Activated CD8-positive, alpha-beta memory T cell treated with anti-CD3 and anti-CD28 coated beads for 24 hours (primary cell): ENCODE measurements at regions not wholly inside any gene's neighbourhood (a gene's known extent, or its start where the extent isn't known, plus 50 kb on each side); places are given as distances from the start of the nearest gene placed in this dataset.
"Not testable (repeated sequence)": the region's sequence is repeated elsewhere in the genome, so short reads cannot be mapped to it uniquely, and the experiment has no call there.

Source experiments
- DNase-seq: peaks from one replicate; pipeline ENCODE4 v3.0.0-alpha.2; 2020

DNA sequence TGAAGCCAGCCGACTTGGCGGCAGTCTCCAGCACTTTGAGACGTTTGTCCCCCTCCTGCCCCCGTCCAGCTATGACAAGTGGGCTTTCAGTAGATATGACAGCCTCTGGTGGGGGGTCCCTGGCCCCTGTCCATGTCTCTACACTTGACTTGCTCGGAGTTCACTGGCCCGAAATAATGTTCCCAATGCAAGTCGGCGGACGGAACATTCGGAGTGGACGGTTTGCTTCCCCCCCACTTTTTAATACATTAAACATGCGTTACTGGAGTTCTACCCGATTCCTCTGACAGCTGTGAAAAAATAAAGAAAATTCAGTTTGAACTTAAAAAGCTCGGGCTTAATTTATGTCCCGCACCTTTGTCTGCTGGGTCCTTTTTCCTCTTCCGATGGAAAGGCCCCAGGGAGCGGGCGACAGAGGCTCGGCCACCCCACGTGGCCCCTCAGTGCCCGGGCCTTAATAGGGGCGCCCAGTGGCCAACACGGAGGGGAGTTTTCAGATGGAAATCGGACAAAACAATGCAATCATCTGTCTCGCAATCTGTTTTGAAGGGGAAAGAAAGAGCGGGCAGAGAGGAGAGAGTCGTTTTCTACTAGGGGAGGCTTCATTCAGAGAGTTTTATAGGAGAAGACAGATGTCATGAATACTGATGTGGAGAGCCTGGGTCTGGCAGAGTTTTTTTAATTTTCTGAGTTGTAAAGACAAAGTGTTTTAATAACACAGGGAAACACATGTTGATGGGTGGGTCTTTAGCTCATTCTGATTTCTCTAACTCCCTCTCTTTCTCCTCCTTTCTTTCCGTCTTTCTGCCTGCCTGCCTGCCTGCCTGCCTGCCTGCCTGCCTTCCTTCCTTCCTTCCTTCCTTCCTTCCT, 50.2 kb downstream of the SMIM38 start:
- no peak for DNase-seq

DNA sequence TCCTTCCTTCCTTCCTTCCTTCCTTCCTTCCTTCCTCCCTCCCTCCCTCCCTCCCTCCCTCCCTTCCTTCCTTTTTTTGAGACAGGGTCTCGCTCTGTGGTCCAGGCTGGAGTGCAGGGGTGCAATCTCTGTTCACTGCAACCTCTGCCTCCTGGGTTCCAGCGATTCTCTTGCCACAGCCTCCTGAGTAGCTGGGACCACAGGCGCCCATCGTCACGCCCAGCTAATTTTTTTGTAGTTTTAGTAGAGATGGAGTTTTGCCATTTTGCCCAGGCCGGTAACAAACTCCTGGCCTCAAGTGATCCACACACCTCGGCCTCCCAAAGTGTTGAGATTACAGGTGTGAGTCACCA, 50.9 kb downstream of the SMIM38 start:
- not testable (repeated sequence) for DNase-seq

DNA sequence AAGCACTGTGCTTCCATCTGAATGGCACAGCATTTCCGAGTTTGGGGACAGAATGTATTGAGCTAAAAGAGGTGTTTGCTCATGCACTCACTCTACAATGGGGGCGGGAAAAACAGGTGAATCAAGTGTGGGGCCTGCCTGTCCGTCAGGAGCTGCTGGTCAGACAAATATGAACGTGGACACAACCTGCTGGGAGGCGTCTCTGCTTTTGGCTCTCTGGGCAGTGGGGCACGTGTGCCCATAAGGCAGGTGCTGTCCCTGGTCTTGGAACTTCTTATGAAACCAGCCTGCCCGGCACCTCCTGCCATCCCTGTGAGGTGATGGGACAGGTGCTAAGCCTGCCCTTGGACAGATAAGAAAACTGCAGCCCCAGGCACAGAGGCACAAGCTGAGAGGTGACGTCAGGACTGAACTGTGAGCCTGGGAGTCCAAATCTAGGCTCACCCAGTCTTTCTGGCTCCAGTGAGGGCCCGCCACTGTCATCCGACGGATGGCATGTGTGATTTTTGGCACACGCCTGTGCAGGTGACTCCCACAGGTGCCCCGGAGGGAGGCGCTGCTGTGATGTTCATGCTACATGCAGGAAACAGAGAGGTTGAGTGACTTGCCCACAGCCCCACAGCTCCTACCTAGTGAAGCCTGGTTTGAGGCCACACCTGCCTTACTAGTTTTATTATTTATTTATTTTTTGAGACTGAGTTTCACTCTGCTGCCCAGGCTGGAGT, 51.6 kb downstream of the SMIM38 start:
- DNase-seq, result no peak

DNA sequence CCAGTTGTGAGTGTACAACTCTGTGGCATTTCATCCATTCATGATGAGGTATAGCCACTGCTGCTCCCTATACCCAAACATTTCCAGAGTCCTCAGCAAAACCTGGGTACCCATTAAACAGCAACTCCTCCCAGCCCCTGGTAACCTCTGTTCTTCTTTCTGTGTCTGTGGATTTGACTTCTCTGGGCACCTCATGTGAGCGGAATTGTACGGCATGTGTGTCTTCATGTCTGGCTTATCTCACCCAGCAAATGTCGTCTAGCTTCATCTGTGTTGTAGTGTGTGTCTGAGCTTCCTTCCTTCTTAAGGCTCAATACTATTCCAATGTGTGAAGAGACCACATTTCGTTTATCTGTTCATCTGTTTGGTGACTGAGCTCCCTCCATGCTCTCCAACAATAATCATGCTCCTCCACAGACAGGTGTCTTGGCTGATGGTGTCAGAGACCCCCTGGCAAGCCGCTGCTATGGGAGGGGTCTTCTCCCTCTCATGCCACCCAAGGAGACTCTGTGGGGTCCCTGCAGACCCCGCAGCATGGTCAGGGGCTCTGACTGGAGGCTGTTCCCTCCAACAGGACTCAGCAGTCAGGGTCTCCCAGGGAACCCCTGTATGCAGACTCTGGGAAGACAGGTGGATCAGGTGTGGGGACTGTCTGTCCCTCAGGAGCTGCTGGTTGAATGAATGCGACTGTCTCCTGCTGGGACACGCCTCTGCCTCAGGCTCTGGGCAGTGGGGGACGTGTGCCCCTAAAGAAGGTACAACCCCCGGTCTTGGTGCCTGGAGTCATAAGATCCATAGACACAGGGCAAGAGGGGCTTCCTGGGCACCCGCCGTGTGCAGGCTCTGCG, 52.7 kb downstream of the SMIM38 start:
- DNase-seq, result no peak

DNA sequence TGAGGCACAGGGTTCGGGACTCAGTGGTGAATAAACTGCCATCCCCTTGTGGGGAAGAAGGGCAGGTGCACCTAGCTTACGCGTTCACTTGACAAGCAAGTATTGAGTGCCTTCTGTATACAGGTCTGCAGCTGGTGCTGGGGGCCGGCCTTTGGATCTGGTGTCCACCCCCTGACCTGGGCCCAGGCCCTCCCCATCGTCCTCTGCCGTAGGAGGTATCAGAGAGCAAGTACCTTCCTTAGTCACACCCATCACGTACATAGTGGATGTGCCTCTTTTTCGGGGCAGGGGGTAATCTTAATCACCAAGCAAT, 53.3 kb downstream of the SMIM38 start:
- DNase-seq, result no peak

DNA sequence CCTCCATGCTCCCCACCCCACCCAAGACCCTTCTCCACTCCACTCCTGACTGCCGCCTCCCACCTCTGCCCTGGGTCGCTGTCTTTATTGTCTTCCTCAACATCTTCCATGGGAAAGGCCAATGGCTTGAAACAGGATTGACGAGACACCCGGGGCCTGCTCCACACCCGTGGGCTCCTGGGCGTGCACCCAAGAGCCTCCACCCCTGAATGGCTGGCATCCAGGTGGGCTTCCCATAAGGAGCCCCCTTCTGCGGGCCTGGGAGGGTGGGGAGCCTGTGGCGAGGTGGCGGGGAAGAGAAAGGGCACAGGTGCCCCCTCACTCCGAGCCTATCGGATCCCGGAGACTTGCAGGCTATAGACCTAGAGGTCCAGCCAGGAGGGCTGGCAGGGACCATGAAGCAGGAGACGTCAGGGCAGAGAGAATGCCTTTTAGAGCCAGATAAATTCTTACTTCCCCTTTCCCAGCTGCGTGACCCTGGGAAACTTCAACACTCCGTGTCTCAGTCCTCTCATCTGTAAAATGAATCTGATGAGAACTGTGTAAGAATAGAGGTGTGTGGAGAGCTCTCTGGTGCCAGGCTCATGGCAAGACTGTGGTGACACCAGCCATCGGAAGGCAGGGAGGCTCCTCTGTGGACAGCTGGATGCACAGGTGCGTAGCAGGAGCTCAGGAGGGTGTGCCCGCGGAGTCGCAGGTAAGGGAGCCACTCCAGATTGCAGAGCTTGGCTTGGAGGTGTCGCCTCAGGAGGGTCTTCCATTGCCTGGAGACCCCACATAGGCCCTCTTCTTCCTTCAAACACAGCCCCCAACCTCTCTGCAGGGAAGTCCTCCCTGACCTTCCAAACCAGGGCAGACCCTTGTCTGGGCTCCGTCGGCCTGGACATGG, 53.9 kb downstream of the SMIM38 start:
- DNase-seq, result no peak

DNA sequence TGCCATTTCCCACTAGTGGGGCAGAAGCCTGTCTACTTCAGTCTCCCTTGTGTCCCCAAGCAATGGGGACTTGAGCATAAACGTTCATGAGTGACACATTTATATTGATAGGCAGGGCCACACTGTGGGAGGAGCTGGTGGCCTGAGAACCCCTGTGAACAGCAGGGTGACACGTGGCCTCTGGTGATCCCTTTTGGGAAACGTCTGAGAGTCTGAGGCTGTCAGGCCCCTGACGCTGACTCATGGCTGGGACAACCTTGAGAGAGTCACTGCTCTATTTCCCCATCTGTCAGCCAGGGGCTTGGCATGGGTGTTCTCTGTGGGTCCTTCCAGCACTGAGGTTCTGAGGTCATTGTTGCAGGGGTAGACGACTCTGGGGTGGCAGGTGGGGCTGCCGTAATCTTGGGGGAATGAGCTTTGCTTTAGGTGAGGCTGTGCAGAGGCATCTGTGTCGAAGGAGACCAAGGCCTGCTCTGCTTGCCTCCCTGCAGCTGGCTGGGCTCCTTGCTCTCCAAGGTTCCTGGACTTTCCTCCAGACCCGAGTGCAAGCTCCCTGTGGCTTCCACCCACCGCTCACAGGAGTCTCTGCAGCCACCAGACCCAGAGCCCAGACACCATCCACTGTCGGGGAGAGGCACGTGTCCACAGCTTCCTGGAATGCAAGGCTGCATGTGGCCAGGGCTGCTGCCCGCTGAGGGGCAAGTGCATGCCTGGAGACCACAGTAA, 54.7 kb downstream of the SMIM38 start:
- DNase-seq, result no peak

DNA sequence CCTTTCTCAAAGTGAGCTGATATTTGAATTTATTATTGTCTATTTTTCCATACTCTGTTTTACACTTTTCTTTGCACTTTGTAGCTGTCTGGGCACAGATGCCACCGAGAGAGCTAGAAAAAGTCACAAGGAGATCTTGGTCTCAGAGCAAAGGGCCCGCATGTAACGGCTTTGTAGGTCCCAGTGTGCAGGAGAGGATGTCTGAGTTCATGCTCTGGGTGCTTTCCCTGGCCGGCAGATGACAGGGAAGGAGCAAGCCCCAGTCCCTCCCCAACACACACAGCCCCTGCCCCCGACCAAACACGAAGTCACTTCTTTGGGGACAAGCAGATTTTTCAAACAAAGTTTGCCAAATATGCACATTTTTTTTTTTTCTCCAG, 55.8 kb downstream of the SMIM38 start:
- no peak for DNase-seq

DNA sequence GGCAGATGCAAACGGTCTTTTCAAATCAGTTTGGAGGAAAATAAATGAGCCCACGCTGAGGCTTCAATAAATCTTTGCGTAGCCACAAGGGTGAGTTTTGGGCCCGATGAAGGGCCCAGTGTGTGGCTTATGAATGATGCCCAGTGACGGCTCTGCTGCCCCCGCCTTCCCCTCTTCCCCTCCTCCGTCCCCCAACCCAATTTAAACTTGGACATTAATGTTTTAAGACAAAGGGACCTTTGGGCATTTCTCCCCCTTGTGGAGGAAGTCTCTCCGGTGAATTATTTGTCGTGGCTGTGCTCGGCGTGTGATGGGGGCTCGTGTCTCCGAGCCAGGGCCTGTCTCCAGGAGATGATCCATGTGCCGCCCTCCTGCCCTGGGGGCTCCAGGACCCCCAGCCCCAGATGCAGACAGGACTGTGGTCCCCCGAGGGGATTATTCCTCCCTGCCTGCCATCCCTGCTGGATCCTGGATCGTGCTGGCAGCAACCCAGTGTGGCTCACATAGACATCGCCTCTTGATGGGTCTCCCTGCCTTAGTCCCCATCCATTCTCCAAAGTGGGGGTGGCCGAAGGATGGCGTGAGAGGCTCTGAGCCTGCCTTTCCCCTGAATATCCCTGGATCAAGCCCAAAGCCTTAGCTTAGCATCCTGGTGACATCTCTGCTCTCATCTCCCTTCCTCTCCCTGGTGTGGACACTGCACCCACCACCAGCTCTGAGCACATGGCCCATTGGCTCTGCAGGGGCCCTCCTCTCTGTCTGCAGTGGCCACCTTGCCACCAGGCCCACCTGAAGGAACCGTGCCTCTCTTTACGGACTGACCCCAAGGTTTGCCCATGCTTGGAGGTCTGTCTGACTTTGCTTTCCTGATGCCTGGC, 56.4 kb downstream of the SMIM38 start:
- DNase-seq, result peak; percentile 52

DNA sequence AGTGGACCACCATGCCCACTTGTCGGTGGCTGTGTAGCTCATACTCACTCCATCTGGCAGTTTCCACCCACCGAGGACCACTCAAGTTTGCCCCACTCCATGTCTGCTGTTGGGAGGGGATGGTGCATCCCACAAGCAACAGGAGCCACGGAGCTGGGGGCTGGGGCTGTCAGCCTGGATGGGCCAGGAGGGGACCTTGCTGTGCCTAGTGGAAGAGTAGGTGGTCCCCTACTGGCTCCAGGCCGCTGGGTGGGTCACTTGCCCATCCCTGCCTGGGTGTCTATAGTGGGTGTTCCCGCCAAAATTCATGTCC, 57.0 kb downstream of the SMIM38 start:
- peak; percentile 52 for DNase-seq

DNA sequence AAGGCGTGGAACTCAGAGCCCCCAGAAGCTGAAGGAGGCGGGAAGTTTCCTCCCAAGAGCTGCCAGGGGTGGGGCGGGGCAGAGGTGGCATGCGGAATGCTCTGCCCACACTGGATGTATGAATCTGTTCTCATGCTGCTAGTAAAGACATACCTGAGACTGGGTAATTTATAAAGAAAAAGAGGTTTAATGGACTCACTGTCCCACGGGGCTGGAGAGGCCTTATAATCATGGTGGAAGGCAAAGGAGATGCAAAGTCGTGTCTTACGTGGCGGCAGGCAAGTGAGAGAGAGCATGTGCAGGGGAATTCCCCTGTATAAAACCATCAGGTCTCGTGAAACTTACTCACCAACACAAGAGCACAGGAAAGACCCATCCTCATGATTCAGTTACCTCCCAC, 57.6 kb downstream of the SMIM38 start:
- peak; percentile 59 for DNase-seq

DNA sequence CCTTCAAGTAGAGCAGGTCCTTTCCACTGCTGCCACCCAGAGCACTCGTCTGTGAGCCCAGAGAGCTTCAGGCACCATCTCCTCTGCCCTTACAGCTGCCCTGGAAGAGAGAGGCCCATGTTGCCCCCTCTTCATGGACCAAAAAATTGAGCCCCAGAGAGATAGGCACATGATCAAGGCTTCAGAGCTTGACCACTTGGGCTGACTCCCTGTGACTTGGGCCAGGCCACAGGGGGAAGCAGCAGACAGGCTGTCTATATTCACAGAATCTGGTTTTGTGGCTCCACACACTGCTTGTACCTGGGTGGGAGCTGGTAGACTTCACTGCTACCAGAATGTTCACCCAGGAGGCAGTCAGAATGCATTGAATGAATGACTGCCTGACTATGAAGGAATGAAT, 58.2 kb downstream of the SMIM38 start:
- peak; percentile 41 for DNase-seq

DNA sequence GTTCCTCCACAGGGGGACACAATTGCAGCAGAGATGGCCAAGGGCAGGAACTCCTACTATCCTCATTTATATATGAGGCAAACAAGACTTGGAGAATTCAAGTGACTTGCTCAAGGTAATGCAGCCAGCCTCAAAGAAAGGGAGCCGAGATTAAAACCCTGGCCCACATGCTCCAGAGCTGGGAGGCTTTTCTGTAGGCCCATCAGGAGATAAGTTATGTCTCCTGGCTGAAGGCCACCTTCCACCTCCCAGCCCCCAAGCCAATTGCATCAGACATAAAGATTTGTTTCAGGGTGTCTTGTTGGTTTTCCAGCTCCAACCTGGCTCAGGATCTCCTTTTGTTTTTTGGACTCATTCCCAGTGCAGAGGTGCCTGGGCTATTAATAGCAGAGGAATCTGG, 59.5 kb downstream of the SMIM38 start:
- peak; percentile 40 for DNase-seq

DNA sequence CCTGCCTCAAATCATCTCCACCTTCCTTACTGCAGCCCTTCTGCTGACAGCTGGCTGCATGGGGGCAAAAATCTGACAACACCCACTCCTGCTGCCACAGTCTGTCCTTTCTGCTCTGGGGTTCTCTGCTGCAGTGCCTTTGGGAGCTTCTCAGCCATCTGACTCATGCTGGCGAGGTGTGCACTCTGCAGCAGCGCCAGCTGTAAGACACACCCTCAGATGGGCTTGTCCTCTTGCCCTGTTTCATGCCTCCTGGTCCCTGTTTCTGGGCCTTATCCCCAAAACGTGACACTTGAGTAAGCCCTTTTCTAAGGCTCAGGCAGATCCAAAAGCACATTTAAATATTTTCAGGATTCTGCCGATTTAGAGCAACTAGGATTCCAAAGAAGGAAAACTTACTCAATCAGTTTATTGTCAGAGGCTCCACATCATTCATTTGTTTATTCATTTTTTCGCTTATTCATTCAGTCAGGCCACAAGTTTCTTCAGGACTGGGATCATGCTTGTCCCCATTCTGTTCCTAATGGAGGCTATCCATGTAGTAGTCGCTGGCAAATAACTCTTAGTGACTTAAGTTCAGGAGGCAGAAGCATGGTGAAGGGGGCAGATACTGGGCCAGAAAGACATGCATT, 60.2 kb downstream of the SMIM38 start:
- no peak for DNase-seq

DNA sequence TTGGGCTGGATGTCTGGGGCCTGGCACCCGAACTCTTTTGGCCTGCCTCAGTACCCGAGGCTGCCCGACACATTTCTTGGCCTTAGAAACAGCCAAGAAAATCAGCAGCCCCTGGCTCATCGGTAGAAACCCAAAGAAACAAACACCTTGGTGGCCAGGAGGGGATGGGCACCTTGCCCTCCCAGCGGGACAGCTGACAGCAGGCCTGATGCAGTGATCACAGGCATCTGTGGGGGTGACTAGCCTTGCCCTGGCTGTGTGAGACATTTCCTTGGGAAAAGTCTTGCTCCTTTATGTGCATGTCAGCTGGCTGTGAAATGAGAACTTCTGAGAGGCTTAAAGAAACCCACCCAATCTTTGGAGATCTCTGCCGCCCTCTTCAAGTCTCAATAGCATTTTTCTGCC, 60.9 kb downstream of the SMIM38 start:
- peak; percentile 40 for DNase-seq

DNA sequence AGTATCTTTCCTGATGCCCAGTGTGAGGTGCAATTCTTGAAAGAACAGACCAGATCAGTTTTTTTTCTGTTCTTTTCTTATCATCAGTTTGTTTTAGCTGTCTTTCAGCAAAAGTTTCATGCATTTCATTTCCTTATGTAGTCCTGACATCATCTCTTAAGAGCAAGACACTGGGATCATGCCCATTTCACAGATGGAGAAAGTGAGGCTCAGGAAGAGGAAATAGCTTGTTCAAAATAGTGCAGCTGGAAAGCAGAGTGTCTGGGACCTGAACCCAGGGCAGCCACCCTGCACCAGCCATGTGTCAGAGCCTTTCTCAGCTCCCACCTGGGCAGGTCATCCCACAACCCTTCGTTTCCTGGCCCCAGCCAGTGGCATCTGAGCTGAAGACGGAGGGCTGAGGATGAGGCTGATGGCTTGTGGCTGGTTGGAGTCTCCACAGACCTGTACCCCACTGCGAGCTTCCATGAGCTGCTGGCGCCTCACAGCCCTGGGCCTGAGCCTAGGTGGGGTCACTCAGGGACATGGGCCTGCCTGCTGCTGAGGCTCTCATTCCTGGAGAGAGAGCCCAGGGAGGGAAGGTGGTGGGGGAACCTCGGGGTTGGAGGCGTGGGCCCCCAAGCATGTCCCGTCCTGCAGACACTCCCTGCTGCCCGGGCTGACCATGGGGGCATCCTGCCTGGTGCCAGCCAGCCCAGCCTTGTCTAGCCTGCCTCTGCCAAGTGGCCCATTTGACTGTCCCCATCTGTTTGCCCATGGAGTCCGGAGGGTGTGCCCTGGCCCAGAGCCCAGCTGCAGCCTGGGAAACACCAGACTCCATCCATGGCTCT, 61.8 kb downstream of the SMIM38 start:
- DNase-seq, result peak; percentile 45

DNA sequence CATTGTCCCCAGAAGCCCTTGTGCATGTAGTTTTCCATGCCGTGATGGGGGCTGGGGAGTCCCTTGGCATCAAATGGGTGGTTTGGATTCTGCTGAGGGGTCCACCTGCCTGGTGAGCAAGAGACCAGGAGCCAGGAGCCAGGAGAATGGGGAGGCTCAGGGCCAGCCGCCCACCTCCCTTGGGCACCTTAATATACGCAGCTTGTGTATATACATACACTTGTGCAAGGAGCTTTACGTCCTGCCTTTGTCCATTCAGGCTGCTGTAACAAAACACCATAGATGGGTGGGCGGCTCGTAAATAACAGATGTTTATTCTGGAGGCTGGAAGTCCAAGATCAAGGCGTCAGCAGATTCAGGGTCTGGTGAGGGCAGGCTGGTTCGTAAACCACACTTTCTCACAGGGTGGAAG, 62.5 kb downstream of the SMIM38 start:
- peak; percentile 44 for DNase-seq

DNA sequence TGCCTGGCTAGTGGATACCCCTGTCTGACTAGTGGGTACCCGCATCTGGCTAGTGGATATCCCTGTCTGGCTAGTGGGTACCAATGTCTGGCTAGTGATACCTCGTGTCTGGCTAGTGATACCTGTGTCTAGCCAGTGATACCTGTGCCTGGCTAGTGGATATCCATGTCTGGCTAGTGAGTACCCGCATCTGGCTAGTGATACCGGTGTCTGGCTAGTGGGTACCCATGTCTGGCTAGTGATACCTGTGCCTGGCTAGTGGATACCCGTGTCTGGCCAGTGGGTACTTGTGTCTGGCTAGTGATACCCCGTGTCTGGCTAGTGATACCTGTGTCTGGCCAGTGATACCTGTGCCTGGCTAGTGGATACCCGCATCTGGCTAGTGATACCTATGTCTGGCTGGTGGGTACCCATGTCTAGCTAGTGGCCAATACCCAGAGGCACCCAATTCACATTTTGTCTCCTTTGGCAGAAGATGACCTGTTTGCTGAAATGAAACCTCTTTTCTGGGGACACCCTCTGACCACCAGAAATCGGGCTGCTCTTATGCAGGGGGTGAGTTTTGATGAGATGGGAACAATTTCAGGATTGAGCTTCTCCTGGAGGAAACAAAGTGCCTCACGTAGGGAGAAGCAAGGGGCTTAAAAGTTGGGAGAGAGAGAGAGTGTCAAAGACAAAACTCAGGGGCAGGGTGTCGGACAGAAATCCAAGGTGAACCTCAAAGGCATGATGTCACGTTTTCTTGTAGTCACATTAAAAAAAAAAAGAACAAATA, 63.4 kb downstream of the SMIM38 start:
- DNase-seq, result peak; percentile 50

DNA sequence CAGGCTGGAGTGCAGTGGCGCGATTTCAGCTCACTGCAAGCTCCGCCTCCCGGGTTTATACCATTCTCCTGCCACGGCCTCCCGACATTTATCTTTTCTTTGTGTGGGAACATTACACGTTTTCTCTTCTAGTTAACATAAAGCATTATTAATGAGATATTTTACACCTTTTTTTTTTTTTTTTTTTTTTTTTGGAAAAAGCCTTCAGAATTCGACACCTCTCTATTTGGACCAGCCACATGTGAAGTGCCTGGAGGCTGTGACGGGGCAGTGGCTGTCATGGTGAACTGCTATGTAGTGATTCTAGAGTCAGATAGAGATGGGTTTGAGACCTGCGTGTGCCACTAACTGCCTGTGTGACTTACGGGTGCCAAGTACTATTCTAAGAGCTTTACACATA, 64.3 kb downstream of the SMIM38 start:
- DNase-seq, result peak; percentile 9
